ENCODE measurements at regions not wholly inside any gene's neighbourhood (a gene's known extent, or its start where the extent isn't known, plus 50 kb on each side); places are given as distances from the start of the nearest gene placed in this dataset.

GRCh38 chr3:105965384-105965783 is 96.6 kb upstream of the CBLB start:
- TF ChIP-seq CTCF (IDR thresholded peaks at IDR 0.05), result no peak
- TF ChIP-seq POLR2A (IDR thresholded peaks at IDR 0.05), result no peak
